GM23338 (cell line): ENCODE measurements at regions not wholly inside any gene's neighbourhood (a gene's known extent, or its start where the extent isn't known, plus 50 kb on each side); places are given as distances from the start of the nearest gene placed in this dataset.

Source experiments
- ATAC-seq: fragments of 200-7000 bp; cut with Tn5 transposase; 3 replicates; pipeline ENCODE4 v1.9.1; 2020
- DNase-seq: peaks from one replicate; pipeline ENCODE4 v3.0.0-alpha.2; 2015; ENCODE audit warnings: low spot score
- H2AFZ ChIP-seq: fragments of 200-600 bp; sonication (generic); 2 replicates; pipeline ENCODE4 v1.8.0; 2016; ENCODE audit warnings: antibody characterized with exemption, mild to moderate bottlenecking, moderate library complexity
- H3F3A ChIP-seq: fragments of 200-600 bp; sonication (generic); replicated peaks from 2 replicates; pipeline ENCODE4 v1.8.0; 2017; ENCODE audit warnings: antibody characterized with exemption, mixed run types, low read depth
- H3K27ac ChIP-seq: fragments of 200-600 bp; sonication (generic); 2 replicates; pipeline ENCODE4 v1.6.1; 2016; ENCODE audit warnings: low read depth
- H3K27me3 ChIP-seq: fragments of 200-600 bp; sonication (generic); 2 replicates; pipeline ENCODE4 v1.8.0; 2016; ENCODE audit warnings: mild to moderate bottlenecking, mixed run types, moderate library complexity; ENCODE audit not compliant: insufficient read depth
- H3K36me3 ChIP-seq: fragments of 200-600 bp; sonication (generic); 2 replicates; pipeline ENCODE4 v1.8.0; 2016; ENCODE audit warnings: mild to moderate bottlenecking; ENCODE audit not compliant: insufficient read depth
- H3K4me1 ChIP-seq: fragments of 200-600 bp; sonication (generic); 2 replicates; pipeline ENCODE4 v1.8.0; 2016; ENCODE audit warnings: mild to moderate bottlenecking, moderate library complexity; ENCODE audit not compliant: insufficient read depth
- H3K4me2 ChIP-seq: fragments of 200-600 bp; sonication (generic); 2 replicates; pipeline ENCODE4 v1.7.1; 2017; ENCODE audit warnings: mixed run types
- H3K4me3 ChIP-seq: fragments of 200-600 bp; sonication (generic); 2 replicates; pipeline ENCODE4 v1.6.1; 2016; ENCODE audit warnings: mixed run types
- H3K79me2 ChIP-seq: fragments of 200-600 bp; sonication (generic); replicated peaks from 2 replicates; pipeline ENCODE4 v1.8.0; 2017; ENCODE audit warnings: mild to moderate bottlenecking; ENCODE audit not compliant: insufficient read depth
- H3K9me2 ChIP-seq: fragments of 200-600 bp; sonication (generic); 2 replicates; pipeline ENCODE4 v1.8.0; 2017; ENCODE audit not compliant: insufficient read depth
- H4K20me1 ChIP-seq: fragments of 200-600 bp; sonication (generic); replicated peaks from 2 replicates; pipeline ENCODE4 v1.8.0; 2017; ENCODE audit warnings: mild to moderate bottlenecking; ENCODE audit not compliant: insufficient read depth
- H3K27ac Mint-ChIP-seq: 2 replicates; pipeline ENCODE4 v1.8.0; 2020; ENCODE audit warnings: inconsistent platforms, mild to moderate bottlenecking, moderate library complexity, mixed read lengths
- H3K27me3 Mint-ChIP-seq: 3 replicates; pipeline ENCODE4 v1.8.0; 2022; ENCODE audit warnings: low read depth, mild to moderate bottlenecking, moderate library complexity, mixed read lengths, inconsistent platforms; ENCODE audit not compliant: insufficient read depth, poor library complexity
- H3K36me3 Mint-ChIP-seq: 3 replicates; pipeline ENCODE4 v1.8.0; 2021; ENCODE audit warnings: low read depth, mild to moderate bottlenecking, inconsistent platforms, moderate library complexity, mixed read lengths
- H3K4me1 Mint-ChIP-seq: 3 replicates; pipeline ENCODE4 v1.8.0; 2020; ENCODE audit warnings: mild to moderate bottlenecking, inconsistent platforms, mixed read lengths
- H3K4me3 Mint-ChIP-seq: 3 replicates; pipeline ENCODE4 v1.8.0; 2021; ENCODE audit warnings: moderate library complexity, mild to moderate bottlenecking, inconsistent platforms, mixed read lengths
- H3K9me3 Mint-ChIP-seq: 3 replicates; pipeline ENCODE4 v1.8.0; 2020; ENCODE audit warnings: moderate library complexity, mild to moderate bottlenecking, inconsistent platforms, mixed read lengths
- EZH2 ChIP-seq: fragments of 200-600 bp; sonication (generic); IDR thresholded peaks from one replicate; pipeline ENCODE4 v1.8.0; 2017; ENCODE audit warnings: antibody characterized with exemption, mild to moderate bottlenecking, low read depth; ENCODE audit not compliant: unreplicated experiment
- EZH2phosphoT487 ChIP-seq: fragments of 200-600 bp; sonication (generic); IDR thresholded peaks from one replicate; pipeline ENCODE4 v1.8.1; 2018; ENCODE audit warnings: antibody characterized with exemption; ENCODE audit not compliant: unreplicated experiment
- JUNB ChIP-seq: IDR thresholded peaks from one replicate; pipeline ENCODE4 v1.6.1; 2016; ENCODE audit warnings: antibody characterized with exemption; ENCODE audit not compliant: unreplicated experiment
- NANOG ChIP-seq: IDR thresholded peaks from 2 replicates; pipeline ENCODE4 v1.6.1; 2016; ENCODE audit warnings: antibody characterized with exemption, borderline replicate concordance
- POLR2AphosphoS5 ChIP-seq: IDR thresholded peaks from 2 replicates; pipeline ENCODE4 v1.6.1; 2016; ENCODE audit warnings: antibody characterized with exemption, low read depth
- REST ChIP-seq: IDR thresholded peaks from one replicate; pipeline ENCODE4 v1.6.1; 2018; ENCODE audit warnings: antibody characterized with exemption; ENCODE audit not compliant: unreplicated experiment
- STAT1 ChIP-seq: IDR thresholded peaks from one replicate; pipeline ENCODE4 v1.6.1; 2016; ENCODE audit warnings: antibody characterized with exemption; ENCODE audit not compliant: unreplicated experiment
- ZNF114 ChIP-seq: fragments of 250-450 bp; sonication (Bioruptor Pico); IDR thresholded peaks from 2 replicates; pipeline ENCODE4 v1.5.0; 2020; ENCODE audit warnings: mild to moderate bottlenecking, moderate library complexity
- ZNF331 ChIP-seq: fragments of 250-450 bp; sonication (Bioruptor Pico); IDR thresholded peaks from 2 replicates; pipeline ENCODE4 v1.5.0; 2020; ENCODE audit warnings: low read depth, mild to moderate bottlenecking, moderate library complexity
- ZNF462 ChIP-seq: fragments of 250-450 bp; sonication (Bioruptor Pico); IDR thresholded peaks from 2 replicates; pipeline ENCODE4 v1.5.0; 2020; ENCODE audit warnings: mild to moderate bottlenecking, moderate library complexity
- TF ChIP-seq, protein P1 (sequence below): IDR thresholded peaks from 2 replicates; pipeline ENCODE4 v1.6.1; 2016; ENCODE audit warnings: antibody characterized with exemption

GRCh38 chr16:86923656-86924055 lies 345.3 kb downstream of the FOXL1 start:
- Histone ChIP-seq H2AFZ (no peak overlapping the region), H3K4me1 (no peaks in the 10 kb centered on the region), H3K4me2 (no peak overlapping the region), H3K36me3 (no peaks in the 10 kb centered on the region), H4K20me1 (no peaks in the 10 kb centered on the region), H3K9me2 (no peaks in the 10 kb centered on the region), H3K79me2 (no peaks in the 10 kb centered on the region), H3F3A (no peaks in the 10 kb centered on the region), H3K4me3 (no peak overlapping the region), H3K27me3 (no peaks in the 10 kb centered on the region), H3K27ac (no peak overlapping the region)
- Mint-ChIP-seq H3K4me1 (peaks cover 6% of the 10 kb centered on the region), H3K36me3 (peaks cover 3% of the 10 kb centered on the region; the same call in 2 of the 3 replicates), H3K9me3 (peaks cover 17% of the 10 kb centered on the region), H3K27me3 (peaks cover 4% of the 10 kb centered on the region), H3K4me3 (no peak overlapping the region), H3K27ac (no peak overlapping the region)
- ATAC-seq: no peak
- no peak for TF ChIP-seq JUNB
- TF ChIP-seq ZNF114: no peak
- TF ChIP-seq ZNF331 (CRISPR knock-in tag): no peak
- TF ChIP-seq REST: no peak
- TF ChIP-seq ZNF462 (CRISPR knock-in tag): no peak
- TF ChIP-seq STAT1: no peak
- no peak for TF ChIP-seq NANOG
- no peak for TF ChIP-seq EZH2
- no peak for TF ChIP-seq POLR2AphosphoS5
- TF ChIP-seq EZH2phosphoT487: no peak
- TF ChIP-seq, protein P1, sequence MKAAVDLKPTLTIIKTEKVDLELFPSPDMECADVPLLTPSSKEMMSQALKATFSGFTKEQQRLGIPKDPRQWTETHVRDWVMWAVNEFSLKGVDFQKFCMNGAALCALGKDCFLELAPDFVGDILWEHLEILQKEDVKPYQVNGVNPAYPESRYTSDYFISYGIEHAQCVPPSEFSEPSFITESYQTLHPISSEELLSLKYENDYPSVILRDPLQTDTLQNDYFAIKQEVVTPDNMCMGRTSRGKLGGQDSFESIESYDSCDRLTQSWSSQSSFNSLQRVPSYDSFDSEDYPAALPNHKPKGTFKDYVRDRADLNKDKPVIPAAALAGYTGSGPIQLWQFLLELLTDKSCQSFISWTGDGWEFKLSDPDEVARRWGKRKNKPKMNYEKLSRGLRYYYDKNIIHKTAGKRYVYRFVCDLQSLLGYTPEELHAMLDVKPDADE: no peak
- DNase-seq: no peak
